Glutamatergic neuron (in vitro differentiated cells): ENCODE measurements at regions not wholly inside any gene's neighbourhood (a gene's known extent, or its start where the extent isn't known, plus 50 kb on each side); places are given as distances from the start of the nearest gene placed in this dataset.

ENCODE experiments used
- DNase-seq: peaks from one replicate; pipeline ENCODE4 v3.0.0; 2022
- H3K27ac Mint-ChIP-seq: one replicate; pipeline ENCODE4 v1.8.0; 2020; ENCODE audit warnings: mild to moderate bottlenecking, mixed read lengths, inconsistent platforms; ENCODE audit not compliant: unreplicated experiment
- H3K27me3 Mint-ChIP-seq: one replicate; pipeline ENCODE4 v1.8.0; 2020; ENCODE audit warnings: mild to moderate bottlenecking, moderate library complexity, mixed read lengths, inconsistent platforms; ENCODE audit not compliant: unreplicated experiment
- H3K36me3 Mint-ChIP-seq: one replicate; pipeline ENCODE4 v1.8.0; 2020; ENCODE audit warnings: mild to moderate bottlenecking, mixed read lengths, inconsistent platforms; ENCODE audit not compliant: unreplicated experiment
- H3K4me1 Mint-ChIP-seq: one replicate; pipeline ENCODE4 v1.8.0; 2020; ENCODE audit warnings: mild to moderate bottlenecking, low read depth, mixed read lengths, inconsistent platforms; ENCODE audit not compliant: unreplicated experiment
- H3K4me3 Mint-ChIP-seq: one replicate; pipeline ENCODE4 v1.8.0; 2020; ENCODE audit warnings: mild to moderate bottlenecking, mixed read lengths, inconsistent platforms; ENCODE audit not compliant: unreplicated experiment
- H3K9me3 Mint-ChIP-seq: one replicate; pipeline ENCODE4 v1.8.0; 2020; ENCODE audit warnings: mild to moderate bottlenecking, moderate library complexity, mixed read lengths, inconsistent platforms; ENCODE audit not compliant: unreplicated experiment
- TF ChIP-seq, protein P1 (sequence below): fragments of 200-600 bp; sonication (generic); IDR thresholded peaks from one replicate; pipeline ENCODE4 v1.5.0; 2021; ENCODE audit not compliant: partially characterized antibody, unreplicated experiment

DNA sequence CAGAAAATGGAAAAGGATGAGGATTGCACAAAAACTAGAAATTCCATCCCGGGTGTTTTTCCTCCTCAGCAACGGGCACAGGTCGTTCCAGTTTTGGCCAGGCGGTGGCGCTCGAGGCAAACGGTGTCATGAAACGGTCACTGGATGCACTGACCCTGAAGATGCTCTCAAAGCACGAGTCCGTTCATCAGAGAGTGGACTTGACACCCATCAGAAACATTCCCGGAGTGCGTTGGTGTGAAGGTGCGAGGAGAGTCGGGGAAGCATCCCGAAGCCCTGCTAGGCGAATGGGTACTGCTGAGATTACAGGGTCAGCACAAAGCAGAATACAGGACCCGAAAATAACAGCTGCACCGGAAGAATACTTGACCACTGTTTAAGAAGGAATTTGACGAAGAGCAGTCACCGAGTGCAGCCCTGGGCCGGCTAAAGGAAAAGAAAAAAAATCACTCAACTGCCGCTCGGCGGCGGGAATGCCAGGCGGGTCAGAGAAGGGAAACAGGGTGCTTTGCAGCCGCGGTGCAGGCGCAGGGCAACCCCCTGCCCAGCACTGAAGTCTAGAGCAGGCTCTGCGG, 71.7 kb upstream of the ETS2 start:
- TF ChIP-seq, protein P1, sequence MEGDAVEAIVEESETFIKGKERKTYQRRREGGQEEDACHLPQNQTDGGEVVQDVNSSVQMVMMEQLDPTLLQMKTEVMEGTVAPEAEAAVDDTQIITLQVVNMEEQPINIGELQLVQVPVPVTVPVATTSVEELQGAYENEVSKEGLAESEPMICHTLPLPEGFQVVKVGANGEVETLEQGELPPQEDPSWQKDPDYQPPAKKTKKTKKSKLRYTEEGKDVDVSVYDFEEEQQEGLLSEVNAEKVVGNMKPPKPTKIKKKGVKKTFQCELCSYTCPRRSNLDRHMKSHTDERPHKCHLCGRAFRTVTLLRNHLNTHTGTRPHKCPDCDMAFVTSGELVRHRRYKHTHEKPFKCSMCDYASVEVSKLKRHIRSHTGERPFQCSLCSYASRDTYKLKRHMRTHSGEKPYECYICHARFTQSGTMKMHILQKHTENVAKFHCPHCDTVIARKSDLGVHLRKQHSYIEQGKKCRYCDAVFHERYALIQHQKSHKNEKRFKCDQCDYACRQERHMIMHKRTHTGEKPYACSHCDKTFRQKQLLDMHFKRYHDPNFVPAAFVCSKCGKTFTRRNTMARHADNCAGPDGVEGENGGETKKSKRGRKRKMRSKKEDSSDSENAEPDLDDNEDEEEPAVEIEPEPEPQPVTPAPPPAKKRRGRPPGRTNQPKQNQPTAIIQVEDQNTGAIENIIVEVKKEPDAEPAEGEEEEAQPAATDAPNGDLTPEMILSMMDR, result peak; percentile 91
- Mint-ChIP-seq H3K4me3 (peak overlapping the region; percentile 88), H3K9me3 (no peaks in the 10 kb centered on the region), H3K36me3 (no peaks in the 10 kb centered on the region), H3K27me3 (peaks cover 2% of the 10 kb centered on the region), H3K4me1 (peaks cover 2% of the 10 kb centered on the region), H3K27ac (no peak overlapping the region)
- DNase-seq, result peak; percentile 96

DNA sequence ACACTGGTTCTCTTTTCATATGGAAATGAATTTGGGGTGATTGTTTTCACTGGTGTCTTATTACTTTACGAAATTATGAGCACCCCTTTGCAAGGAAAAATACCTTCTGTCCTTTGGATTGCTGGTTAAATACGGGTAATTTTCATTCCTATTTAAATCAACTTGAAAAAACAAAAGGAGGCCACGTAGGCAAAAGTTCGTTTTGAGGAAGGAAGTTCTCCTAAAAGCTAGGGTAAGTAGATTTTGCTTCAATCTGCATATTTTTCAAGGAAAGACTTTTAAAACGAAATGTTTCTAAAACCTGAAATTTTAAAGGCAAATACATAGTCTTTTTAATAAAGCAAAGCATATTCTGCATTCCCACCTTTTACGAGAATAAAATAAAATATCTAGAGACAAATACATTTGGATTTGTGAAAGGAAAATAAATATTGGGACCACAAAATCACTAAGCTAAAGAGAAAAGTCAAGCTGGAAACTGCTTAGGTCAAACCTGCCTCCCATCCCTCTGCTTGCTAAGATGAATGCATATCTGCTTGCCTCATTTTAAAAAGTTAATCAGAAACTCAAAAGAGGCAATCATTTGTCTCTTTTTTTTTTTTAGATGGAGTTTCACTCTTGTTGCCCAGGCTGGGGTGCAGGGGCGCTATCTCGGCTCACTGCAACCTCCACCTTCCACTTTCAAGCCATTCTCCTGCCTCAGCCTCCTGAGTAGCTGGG, 70.9 kb upstream of the ETS2 start:
- no peak for DNase-seq
- Mint-ChIP-seq H3K4me1 (peaks cover 2% of the 10 kb centered on the region), H3K9me3 (no peaks in the 10 kb centered on the region), H3K4me3 (no peak overlapping the region), H3K27me3 (peaks cover 2% of the 10 kb centered on the region), H3K36me3 (no peaks in the 10 kb centered on the region), H3K27ac (no peak overlapping the region)
- TF ChIP-seq, protein P1, result no peak

DNA sequence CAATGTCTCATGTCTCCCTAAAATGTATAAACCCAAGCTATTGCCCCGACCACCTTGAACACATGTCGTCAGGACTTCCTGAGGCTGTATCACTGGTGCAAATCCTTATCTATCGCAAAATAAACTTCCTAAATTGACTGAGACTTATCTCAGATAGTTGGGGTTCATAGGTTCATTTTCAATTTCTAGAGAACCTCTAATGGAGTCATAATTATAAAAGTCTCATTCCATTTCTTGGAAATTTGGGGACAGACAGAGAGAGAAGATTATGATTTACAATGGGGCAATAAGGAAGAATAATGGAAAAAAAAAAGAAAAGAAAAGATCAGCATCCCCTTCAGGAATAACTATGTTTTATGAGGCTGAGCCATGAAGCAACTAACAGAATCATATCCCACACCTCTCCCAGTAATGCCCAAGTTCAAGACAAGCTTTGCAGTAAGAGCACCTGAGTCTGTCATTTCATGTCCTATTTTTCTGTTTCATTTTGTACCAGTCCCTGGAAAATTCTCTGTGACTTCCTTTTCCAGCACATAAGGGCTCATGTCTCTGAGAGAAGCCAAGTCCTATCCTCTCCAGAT, 70.0 kb upstream of the ETS2 start:
- no peak for DNase-seq
- no peak overlapping the region for H3K4me3 Mint-ChIP-seq
- H3K36me3 Mint-ChIP-seq, result no peaks in the 10 kb centered on the region
- H3K4me1 Mint-ChIP-seq, result peaks cover 2% of the 10 kb centered on the region
- peaks cover 3% of the 10 kb centered on the region for H3K27me3 Mint-ChIP-seq
- TF ChIP-seq, protein P1, result no peak
- H3K9me3 Mint-ChIP-seq, result no peaks in the 10 kb centered on the region
- no peak overlapping the region for H3K27ac Mint-ChIP-seq

DNA sequence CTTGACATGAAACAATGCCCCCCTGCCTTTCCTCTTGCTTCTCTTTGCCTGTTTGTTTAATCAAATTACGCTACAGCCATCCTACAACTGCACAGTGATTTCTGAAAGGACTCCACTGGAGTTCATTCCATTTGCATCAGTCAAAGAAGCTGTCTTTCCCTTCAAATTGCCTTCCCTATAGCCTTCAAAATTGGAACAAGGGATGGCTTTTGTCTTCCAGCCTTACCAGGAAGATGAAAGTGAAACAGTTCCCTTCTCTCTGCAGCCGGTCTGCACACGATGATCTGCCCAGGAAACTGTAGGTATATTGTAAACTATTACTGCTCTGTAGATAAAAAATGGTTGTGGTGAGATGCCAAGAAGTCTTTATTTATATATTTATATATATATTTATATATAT, 65.6 kb upstream of the ETS2 start:
- H3K4me3 Mint-ChIP-seq, result no peak overlapping the region
- H3K36me3 Mint-ChIP-seq, result no peaks in the 10 kb centered on the region
- no peaks in the 10 kb centered on the region for H3K4me1 Mint-ChIP-seq
- H3K27me3 Mint-ChIP-seq, result peaks cover 2% of the 10 kb centered on the region
- TF ChIP-seq, protein P1, result no peak
- no peak for DNase-seq
- H3K27ac Mint-ChIP-seq, result no peak overlapping the region
- H3K9me3 Mint-ChIP-seq, result no peaks in the 10 kb centered on the region
